GM12874 (cell line): ENCODE measurements at regions not wholly inside any gene's neighbourhood (a gene's known extent, or its start where the extent isn't known, plus 50 kb on each side); places are given as distances from the start of the nearest gene placed in this dataset.

Source experiments
- TF ChIP-seq, protein P1 (sequence below): IDR thresholded peaks from 2 replicates; pipeline ENCODE4 v1.5.1; 2011; ENCODE audit warnings: low read depth, mild to moderate bottlenecking, control low read depth, low read length, moderate library complexity; ENCODE audit not compliant: insufficient read depth

DNA sequence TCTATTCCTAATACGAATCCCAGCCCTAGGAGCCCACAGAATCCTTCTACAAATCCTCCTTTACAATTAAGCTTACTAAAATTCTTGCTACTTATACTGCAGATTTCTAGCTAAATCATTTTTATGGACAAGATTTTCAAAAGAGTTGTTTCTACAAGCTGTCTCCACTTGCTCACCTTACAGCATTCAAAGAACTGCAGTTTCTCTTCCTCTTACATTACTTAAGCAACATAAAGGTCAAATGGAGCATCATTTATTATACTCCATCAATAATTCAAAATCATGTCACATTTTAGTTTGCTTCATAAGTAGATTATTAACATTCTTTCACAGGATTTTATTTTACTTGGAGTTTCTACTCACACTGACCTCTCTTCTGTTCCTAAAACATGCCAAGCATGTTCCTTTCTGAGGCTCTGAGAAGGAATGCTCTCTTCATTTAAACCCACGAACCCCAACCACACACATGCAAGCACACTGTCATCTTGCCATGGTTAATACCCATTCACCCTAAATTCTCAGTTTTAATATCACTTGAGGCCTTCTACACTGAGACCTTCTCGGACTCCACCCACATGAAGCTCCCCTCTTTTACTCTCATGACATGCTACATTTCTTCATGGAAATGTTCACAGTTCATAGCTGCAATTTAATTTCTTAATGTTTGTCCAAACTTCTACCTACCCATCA is 388.2 kb downstream of the TBC1D32 start:
- TF ChIP-seq, protein P1, sequence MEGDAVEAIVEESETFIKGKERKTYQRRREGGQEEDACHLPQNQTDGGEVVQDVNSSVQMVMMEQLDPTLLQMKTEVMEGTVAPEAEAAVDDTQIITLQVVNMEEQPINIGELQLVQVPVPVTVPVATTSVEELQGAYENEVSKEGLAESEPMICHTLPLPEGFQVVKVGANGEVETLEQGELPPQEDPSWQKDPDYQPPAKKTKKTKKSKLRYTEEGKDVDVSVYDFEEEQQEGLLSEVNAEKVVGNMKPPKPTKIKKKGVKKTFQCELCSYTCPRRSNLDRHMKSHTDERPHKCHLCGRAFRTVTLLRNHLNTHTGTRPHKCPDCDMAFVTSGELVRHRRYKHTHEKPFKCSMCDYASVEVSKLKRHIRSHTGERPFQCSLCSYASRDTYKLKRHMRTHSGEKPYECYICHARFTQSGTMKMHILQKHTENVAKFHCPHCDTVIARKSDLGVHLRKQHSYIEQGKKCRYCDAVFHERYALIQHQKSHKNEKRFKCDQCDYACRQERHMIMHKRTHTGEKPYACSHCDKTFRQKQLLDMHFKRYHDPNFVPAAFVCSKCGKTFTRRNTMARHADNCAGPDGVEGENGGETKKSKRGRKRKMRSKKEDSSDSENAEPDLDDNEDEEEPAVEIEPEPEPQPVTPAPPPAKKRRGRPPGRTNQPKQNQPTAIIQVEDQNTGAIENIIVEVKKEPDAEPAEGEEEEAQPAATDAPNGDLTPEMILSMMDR = no peak

- TF ChIP-seq, protein P1 = no peak
Measured at GRCh38 chr6:120938876-120939472, 395.3 kb downstream of the TBC1D32 start.

DNA sequence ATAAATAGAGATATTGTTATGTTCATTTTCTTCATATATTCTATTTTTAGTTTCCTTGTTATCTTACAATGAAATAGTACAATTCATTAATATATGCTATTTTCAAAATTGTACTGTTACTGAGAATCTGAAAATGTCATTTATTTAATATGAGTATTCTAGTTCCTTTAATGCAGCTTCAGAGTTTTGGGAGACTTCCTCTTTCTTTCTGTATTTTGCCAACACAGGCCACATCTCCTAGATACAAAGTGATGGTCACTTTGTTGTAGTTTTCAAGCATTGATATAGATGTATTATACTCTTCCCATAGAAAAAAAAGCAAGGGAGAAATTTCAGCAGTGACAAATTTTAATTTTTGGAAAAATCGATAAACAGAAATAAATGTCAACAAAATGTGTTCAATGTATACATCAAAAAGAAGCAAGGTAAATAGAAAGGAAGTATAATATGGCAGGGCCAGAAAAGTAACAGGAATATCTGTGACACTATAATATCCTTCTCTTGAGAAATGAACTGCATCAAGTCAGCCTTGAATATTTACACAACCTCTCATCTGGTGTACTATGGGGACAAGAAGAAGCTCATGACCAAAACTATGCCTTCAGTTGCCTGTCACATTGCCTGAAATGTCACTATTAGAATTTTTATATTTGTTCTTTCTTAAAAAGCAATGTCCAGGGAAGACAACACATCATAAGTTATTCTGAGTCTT is 396.0 kb downstream of the TBC1D32 start:
- TF ChIP-seq, protein P1 = no peak

GRCh38 chr6:120935908-120936307 is 398.4 kb downstream of the TBC1D32 start:
- TF ChIP-seq, protein P1 = no peak

DNA sequence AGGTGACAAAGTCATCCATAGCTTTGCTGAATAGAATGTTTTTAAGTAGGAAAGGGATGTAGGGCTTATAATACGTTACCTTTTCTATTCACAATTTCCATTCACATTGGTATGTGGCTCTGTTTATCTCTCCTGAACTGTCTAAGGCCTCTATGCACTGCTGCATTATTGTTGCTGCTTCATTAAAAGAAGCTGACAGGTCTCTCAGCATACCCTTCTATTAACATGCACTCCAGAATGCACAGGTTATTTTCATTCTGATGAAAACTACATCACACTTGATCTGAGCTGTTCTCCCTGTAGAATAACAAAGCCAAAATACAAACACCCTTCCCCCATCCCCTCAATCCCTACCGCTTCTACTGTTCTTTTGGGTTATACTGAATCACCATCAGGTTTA is 399.3 kb downstream of the TBC1D32 start:
- TF ChIP-seq, protein P1 = no peak

DNA sequence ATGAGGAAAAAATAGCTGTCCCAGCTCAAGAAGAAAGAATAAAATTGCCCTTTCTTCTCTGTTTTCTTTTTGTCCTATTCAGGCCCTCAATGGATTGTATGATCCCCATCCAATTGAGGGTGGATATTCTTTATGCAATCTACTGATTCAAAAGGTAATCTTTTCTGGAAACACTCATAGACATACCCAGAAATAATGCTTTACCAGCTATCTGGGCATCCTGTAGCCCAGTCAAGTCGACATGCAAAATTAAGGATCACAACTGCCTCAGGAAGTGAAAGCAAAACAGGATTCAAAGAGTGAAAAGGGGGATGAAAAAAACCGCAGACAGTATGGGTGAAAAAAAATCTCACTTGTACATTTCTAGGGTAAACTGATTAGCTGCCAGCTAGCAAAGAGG is 410.1 kb downstream of the TBC1D32 start:
- TF ChIP-seq, protein P1 = no peak

DNA sequence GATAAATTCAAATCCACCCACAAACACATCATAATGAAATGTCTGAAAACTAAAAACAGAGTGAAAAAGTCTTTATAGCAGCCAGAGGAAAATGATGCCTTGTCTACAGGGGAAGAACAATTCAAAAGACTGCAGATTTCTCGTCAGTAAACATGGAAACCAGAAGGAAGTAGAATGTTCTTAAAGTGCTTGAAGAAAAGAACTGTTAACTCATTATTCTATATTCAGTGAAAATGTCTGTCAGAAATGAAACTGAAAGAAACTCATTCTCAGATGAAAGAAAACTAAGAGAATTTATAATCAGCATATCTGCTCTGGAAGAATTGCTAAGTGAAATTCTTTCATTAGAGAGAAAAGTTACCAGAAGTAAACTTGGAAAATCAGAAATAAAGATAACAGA is 416.1 kb downstream of the TBC1D32 start:
- TF ChIP-seq, protein P1 = no peak
